BJ (cell line): ENCODE measurements at regions not wholly inside any gene's neighbourhood (a gene's known extent, or its start where the extent isn't known, plus 50 kb on each side); places are given as distances from the start of the nearest gene placed in this dataset.

Source experiments
- CTCF ChIA-PET: fragments of 350-600 bp; formaldehyde crosslinking; extraction: SDS; loops from one replicate; lab custom pipeline; 2021; ENCODE audit warnings: antibody characterized with exemption, inconsistent platforms; lab: Yijun Ruan, JAX
- POLR2A ChIA-PET: fragments of 300-600 bp; sonication (Branson Sonifier 250); formaldehyde crosslinking; extraction: SDS; loops from one replicate; lab custom pipeline; 2021; ENCODE audit warnings: antibody characterized with exemption; lab: Charles Lee
- DNase-seq: peaks from one replicate; pipeline ENCODE4 v3.0.0-alpha.2; 2011; ENCODE audit warnings: low read depth
- H3K27me3 ChIP-seq: 2 replicates; pipeline ENCODE4 v1.6.0; 2011; ENCODE audit warnings: low read length; ENCODE audit not compliant: control insufficient read depth, insufficient read depth
- H3K36me3 ChIP-seq: 2 replicates; pipeline ENCODE4 v1.5.1; 2011; ENCODE audit warnings: low read length; ENCODE audit not compliant: control insufficient read depth, insufficient read depth
- H3K4me3 ChIP-seq: 2 replicates; pipeline ENCODE4 v1.5.1; 2011; ENCODE audit warnings: low read depth, mild to moderate bottlenecking, control low read depth, low read length
- TF ChIP-seq, protein P1 (sequence below): IDR thresholded peaks from 2 replicates; pipeline ENCODE4 v1.5.1; 2011; ENCODE audit warnings: low read depth, mild to moderate bottlenecking, control low read depth, inconsistent platforms, low read length, moderate library complexity; ENCODE audit not compliant: insufficient read depth

DNA sequence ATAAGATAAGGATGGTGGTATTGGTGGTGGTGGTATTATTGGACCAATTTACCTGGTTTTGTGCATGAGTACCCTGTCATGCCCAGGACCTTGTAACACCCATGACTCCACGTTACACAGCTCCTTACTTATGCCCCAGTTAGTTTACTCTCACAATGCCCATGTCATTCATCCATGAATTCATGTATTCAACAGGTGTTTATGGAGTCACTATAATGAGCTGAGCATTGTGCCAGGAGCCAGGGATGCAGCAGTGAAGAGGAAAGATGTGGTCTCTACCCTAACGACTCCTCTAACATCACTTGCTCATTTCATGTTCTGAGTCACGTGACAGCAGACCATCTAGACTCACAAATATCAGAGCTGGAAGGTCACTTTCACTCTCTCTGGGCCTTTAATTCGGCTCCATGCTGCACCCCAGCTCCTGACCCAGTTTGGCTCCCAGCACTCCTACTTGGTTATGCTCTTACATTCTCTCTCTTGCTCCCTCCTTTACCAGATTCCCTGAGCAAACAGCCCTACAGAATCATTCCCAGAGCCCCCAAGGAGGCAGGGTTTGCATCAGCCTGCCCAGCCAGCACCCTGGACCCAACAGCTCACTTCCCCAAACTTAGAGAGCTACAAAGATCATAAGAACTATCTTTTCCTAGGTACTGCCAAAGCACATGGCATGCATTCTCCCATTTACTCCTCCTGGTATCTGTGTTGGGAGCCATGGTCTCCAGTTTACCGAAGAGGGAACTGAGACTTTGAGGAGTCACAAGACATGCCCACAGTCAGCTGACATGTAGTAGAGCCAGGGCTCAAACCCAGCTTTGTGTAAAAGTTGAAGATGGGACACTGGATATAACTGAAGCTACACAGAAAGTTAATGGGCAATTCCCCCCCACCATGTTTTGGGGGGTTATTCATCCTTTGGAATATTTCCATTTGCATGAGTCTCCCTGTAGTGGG, 449.9 kb downstream of the LRATD1 start:
- CTCF ChIA-PET: no interaction called here
- DNase-seq: no peak
- no peaks in the 10 kb centered on the region for H3K36me3 ChIP-seq
- POLR2A ChIA-PET: no interaction called here
- TF ChIP-seq, protein P1, sequence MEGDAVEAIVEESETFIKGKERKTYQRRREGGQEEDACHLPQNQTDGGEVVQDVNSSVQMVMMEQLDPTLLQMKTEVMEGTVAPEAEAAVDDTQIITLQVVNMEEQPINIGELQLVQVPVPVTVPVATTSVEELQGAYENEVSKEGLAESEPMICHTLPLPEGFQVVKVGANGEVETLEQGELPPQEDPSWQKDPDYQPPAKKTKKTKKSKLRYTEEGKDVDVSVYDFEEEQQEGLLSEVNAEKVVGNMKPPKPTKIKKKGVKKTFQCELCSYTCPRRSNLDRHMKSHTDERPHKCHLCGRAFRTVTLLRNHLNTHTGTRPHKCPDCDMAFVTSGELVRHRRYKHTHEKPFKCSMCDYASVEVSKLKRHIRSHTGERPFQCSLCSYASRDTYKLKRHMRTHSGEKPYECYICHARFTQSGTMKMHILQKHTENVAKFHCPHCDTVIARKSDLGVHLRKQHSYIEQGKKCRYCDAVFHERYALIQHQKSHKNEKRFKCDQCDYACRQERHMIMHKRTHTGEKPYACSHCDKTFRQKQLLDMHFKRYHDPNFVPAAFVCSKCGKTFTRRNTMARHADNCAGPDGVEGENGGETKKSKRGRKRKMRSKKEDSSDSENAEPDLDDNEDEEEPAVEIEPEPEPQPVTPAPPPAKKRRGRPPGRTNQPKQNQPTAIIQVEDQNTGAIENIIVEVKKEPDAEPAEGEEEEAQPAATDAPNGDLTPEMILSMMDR: no peak
- no peak overlapping the region for H3K4me3 ChIP-seq
- no peaks in the 10 kb centered on the region for H3K27me3 ChIP-seq

DNA sequence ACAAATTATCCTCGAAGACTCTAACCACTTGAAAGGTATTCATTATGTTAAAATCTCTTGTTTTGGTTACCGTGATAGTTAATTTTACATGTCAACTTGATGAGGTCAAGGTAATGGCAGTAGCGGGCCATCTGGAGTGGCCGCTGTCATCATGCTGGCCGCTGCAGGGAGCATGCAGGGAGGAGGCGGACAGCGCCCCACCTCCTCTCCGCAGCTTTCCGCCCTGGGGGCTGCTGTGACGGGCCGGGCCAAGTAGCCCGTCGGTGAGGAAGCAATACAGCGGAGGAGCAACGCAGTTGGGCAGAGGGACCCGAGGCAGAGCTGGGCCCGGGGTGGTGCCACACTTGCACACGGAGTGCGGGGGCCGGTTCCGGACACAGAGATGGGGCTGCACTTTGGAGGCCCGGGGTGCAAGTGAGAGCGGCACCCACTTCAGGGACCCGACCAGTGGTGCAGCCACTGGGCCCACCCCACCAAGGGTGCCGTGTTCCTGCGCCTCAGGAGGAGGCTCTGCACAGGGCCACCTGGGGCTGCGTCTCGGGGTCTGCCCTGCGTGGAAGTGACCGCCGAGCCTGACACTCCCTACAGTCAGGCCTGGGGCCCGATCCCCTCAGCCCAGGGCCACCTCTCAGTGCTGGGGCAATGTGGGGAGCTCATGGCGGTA, 452.4 kb downstream of the LRATD1 start:
- CTCF ChIA-PET: no interaction called here
- TF ChIP-seq, protein P1: no peak
- no peaks in the 10 kb centered on the region for H3K27me3 ChIP-seq
- no peak for DNase-seq
- H3K4me3 ChIP-seq: no peak overlapping the region
- H3K36me3 ChIP-seq: no peaks in the 10 kb centered on the region
- POLR2A ChIA-PET: no interaction called here

DNA sequence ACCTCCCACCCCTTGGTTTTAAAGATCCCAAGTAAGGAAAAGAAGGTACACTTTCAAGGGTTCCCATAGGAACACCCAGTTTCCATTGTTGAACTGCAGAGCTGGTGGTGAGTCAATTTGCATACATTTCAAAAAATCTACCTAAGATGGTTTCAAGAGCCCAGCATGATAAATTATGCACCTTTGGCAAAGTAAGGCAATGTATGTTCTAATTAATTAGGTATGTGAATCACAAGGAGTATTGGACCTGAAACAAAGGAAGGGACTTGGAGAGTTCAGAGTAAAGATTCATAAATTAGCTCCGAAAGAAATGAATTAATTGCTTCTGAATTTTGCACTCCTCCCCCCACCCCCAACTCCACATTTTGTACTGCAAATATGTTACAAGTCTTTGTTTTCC, 459.7 kb downstream of the LRATD1 start:
- ChIA-PET POLR2A (no interaction called here), CTCF (no interaction called here)
- no peak for DNase-seq
- Histone ChIP-seq H3K27me3 (no peaks in the 10 kb centered on the region), H3K4me3 (no peak overlapping the region), H3K36me3 (no peaks in the 10 kb centered on the region)
- TF ChIP-seq, protein P1: no peak

DNA sequence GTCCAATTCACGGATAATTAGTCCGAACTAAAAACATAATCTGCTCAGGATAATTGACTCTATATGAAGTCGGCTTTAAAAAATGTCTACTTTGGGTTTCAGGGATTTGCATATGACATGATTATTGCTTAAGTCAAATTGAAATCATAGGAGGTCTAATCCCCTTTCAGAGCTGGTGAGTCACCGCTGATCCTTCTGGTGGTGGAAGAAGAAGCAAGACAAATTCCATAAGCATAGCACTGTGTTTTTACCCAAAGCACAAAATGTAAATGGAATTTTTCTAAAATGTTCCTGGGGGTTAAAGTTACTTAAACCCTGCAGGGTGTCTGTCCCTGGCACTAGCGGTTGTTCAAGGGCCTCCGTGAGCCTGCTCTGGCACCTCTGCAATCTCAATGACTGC, 460.2 kb downstream of the LRATD1 start:
- Histone ChIP-seq H3K36me3 (no peaks in the 10 kb centered on the region), H3K27me3 (no peaks in the 10 kb centered on the region), H3K4me3 (no peak overlapping the region)
- TF ChIP-seq, protein P1: no peak
- DNase-seq: no peak
- ChIA-PET CTCF (no interaction called here), POLR2A (no interaction called here)

DNA sequence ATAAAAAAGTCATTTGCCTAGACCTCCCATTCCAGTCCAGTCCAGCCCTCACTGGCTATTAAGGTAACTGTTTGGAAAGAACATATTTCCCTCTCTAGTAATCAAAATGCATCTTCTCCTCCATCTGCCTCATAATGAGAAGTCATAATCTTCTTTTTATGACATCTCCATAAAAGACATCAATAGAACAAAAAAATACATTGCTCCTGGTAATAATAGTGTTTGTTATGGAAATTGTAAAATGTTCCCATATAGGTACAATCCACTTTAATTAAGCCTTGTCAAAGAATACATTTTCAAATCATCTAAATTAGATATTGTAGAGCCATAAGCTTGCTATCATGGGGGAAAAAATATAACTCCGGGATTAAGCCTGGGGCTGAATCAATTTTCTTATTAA, 461.6 kb downstream of the LRATD1 start:
- Histone ChIP-seq H3K27me3 (no peaks in the 10 kb centered on the region), H3K4me3 (no peak overlapping the region), H3K36me3 (no peaks in the 10 kb centered on the region)
- ChIA-PET POLR2A (no interaction called here), CTCF (no interaction called here)
- TF ChIP-seq, protein P1: no peak
- no peak for DNase-seq
